HG03066 (cell line): ENCODE measurements at regions not wholly inside any gene's neighbourhood (a gene's known extent, or its start where the extent isn't known, plus 50 kb on each side); places are given as distances from the start of the nearest gene placed in this dataset.

Experiments used
- ATAC-seq: cut with Tn5 transposase; IDR thresholded peaks from one replicate; pipeline ENCODE4 v1.9.1; 2021; ENCODE audit warnings: low read depth; ENCODE audit not compliant: unreplicated experiment

- no peak for ATAC-seq
Measured at GRCh38 chr3:99503350-99503749, 135.0 kb upstream of the COL8A1 start.

DNA sequence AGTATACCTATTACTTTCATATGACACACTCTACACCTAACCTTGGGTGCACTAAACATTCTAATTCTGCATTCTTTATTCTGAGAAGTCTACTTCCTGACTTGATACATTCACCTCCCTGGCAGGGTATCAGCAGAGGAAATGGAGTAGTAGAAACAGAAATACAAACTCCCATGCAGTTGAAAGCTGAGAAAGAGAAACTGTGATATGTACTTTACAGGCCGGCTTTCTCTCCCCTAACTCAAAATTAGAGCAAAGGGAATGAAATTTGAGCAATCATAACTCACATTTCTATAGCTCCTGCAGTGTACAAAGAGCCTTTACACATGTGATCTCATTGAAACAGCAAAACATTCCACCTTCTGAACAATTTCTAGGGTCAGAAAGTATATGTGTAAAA lies 135.5 kb upstream of the COL8A1 start:
- no peak for ATAC-seq

DNA sequence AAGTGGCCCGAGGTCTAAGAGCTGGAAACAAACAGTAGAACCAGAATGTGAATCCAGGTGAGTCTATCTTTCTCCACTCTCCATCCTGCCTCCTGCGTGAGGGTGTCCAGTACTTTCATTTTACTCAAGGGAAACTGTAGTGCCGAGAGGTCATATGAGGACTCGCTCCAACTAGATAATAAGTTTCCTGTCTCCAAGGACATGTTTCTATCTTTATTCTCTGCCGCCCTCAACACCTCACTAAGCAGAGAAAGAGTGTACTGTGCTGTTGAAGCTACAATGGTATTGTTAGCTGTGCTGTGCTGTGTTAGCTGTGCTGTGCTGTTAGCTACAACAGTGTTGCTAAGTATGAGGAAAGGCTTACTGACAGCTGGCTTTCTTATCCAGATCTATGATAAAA lies 137.9 kb upstream of the COL8A1 start:
- no peak for ATAC-seq

DNA sequence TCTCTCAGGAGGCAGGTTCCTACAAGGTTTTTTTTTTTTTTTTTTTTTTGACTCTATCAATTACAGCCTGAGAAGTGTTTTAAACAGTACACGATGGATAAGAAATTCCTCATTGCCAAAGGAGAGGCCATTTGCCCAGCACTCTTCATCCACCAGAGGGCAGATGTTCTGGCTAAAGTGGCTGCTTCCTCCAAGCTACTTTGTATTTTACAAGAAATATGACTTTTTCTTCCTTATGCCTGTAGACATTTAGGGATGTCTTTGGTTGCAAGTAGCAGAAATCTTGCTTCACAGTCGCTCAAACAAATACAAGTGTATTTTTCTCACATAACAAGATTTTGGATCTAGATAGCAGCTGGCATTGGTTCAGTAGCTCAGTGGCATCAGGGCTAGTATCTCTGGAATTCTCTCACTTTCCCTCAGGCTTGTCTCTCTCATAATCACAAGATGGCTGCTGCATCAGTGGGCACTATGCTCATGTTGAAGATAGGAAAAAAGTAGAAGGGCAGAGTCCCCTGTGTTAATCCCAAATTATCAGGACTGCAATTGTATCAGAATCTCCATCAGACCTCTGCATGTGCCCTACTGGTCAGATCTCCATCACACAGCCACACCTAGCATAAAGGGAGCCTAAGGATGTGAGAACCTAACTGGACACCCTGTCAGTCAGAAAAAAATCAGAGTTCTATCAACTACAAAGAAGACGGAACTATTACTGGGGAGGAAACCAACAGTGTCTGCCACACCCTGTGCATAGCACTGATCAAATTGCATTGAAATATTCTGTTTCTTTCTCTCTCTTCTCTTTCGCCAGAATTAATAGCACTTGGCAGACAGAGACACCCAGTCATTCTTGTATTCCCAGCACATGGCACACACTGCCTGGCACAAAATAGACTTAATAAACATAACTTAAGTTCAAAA lies 138.9 kb upstream of the COL8A1 start:
- ATAC-seq: peak; percentile 60

DNA sequence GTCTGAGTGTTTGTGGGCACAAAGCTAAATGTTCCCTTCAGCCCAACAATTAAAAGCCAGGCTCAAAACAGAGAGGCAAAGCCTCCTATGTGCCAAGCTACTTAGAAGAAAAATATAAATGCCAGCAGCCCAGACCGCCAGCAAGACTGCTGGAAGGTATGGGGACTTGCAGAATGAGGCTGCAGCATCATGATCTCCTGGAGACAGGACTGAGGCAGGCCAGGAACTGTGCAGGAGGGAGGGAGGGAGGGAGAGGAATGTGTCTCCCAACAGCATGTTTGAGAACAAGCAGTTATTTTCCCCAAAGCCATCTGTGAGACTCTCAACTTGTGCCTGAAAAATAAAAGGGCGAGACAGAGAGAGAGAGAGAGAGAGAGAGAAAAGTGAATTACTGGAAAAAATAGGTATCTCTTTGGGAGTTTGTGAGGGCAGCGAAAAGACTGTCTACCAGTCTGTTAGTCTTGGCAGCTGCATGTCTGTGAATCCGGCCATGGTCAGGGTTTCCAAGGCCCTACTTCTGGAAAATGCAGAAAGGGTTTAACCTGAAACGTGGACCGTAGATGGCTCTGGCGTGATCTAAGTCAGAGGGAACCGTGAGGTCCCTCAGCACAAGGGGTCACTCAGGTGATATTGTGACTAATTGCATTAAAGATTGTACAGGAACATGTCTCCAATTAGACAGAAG lies 139.7 kb upstream of the COL8A1 start:
- peak; percentile 14 for ATAC-seq

- ATAC-seq: no peak
Measured at GRCh38 chr3:99487894-99488293, 150.5 kb upstream of the COL8A1 start.

DNA sequence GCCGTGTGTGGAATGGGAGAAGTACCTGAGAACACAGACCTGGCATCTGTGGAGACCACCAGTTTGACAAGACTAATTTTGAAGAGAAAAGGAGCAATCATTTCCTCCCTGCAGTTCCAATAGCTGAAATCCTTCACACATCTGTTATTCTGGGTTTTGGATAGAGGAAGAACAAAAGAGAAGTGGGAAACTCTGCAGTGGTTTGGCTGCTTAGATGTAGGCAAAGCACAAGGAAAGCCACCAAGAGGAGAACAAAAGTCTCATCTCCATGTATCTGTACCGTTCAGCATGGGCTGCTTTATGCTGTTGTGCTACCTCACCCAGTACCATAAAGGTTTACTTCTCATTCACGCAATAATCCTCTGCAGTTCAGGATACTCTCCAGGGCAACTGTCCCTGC lies 153.1 kb upstream of the COL8A1 start:
- ATAC-seq: no peak

DNA sequence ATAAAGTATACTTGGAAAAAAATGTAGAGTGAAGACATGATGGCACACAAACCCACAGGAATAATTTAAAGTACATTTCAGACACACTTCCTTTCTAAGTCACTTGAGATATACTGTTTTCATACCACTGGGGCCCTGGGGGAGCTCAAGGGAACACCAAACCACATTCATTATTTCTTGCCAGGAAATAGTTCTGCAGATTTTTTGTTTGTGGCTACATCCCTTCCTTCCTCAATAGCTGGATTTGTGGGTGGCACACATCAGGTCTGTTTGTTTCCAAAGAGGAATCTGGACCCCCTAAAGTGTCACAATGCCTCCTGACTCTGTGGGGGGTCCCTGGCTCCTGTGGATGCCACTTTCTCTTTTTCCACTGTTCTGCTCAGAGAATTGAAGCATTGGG lies 153.5 kb upstream of the COL8A1 start:
- no peak for ATAC-seq

DNA sequence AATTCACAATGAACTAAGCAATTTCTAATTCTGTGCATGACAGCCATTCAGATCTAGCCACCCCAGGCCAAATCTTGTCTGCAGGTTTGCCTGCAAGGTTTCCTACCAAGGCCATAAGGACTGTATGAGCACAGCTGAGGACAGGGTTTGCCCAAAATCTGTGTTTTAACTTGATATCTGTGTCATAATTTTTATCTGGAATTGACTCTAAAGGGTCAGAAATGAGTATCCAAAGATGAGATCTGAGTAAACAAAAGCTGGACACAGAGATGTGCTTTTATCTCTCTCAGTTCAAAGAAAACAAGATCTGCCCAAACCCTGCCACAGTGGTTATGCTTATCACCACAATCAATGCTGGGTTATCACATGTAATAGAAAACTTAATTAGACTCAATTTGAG lies 154.6 kb upstream of the COL8A1 start:
- no peak for ATAC-seq

DNA sequence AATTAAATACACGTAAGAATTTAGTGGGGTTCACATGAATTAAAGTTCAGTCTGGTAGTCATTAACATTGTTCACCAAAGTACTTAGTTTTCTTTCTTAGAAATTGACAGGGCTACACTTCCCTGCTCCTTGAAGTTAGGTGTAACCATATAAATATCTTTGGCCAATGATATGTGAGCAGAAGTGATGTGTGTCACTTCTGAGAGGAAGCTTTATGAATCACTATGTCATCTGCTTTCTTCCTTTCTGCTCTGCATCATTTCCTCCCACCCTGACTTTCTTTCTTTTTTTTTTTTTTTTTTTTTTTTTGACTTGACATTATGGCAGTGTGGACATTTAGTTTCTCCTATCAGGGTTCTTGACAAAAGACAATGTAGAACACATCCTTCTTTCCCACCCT lies 156.2 kb upstream of the COL8A1 start:
- no peak for ATAC-seq

- no peak for ATAC-seq
Measured at GRCh38 chr3:99481561-99481960, 156.8 kb upstream of the COL8A1 start.

DNA sequence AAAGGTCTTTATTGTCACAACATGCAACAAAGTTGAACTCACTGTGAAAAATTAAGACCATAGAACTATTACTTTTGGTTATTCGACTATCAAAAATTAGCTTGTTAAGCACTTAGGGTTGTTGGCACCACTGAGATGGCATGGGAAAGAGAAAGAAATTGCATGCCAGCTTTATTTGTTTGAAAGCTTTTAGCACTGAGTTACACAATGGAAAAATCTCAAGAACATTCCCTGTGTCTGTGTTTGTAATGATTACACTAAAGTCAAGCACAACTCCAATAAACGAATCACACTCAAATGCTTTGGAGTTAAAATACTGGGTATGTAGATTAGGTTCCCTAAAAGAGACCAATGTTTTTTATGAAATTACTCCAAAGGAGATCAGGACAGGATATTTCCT lies 158.6 kb upstream of the COL8A1 start:
- no peak for ATAC-seq

GRCh38 chr3:99477650-99478049 lies 160.7 kb upstream of the COL8A1 start:
- ATAC-seq: no peak

DNA sequence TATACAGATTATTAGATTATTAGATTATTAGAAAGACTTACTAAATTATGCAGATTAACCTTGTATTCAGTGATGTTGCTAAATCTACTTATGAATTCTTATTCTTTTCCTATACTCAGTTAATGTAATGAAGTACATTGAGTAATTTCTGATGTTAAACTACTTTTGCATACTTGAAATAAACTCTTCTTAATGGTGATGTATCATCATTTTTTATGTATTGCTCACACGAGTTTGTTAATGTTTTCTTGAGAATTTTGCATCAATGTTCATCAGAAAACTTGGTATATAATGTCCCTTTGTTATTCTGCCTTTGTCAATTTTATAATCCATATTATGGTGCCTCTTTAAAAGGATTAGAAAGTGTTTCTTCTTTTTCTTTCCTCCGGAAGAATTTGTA lies 163.2 kb upstream of the COL8A1 start:
- no peak for ATAC-seq

DNA sequence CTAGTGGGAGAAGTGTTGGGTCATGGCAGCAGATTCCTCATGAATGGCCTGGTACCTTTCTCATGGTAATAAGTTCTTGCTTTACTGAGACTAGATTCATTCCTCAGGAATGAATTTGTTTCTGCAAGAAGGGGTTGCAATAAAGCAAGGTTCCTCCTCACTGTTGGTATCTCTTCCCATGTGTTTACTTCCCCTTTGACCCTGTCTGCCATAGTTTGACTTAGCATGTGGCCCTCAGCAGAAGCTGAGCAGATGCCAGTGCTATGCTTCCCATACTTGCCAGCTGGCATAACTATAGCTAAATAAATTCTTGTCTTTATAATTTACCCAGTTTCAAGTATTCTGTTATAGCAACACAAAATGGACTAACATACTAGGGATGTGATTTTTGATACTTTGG lies 163.6 kb upstream of the COL8A1 start:
- no peak for ATAC-seq

DNA sequence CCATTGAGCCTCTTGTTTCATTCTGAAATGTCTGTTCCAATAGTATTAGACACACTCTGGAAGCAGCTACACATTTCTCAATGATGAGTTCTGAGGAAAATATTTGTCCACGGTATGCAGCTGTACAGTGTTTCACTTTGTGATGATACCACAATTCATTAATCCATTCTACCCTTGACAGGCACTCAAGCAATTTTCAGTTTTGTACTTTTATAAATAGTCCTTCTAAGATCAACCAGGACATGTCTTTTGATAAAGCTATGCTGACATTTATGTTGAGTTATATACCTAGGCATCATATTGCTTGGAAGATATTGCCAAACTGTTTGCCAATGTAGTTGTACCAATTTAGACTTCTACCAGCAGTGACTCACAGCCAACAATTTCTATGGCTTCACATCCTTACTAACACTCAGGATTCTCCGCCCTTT lies 165.1 kb upstream of the COL8A1 start:
- ATAC-seq: no peak

GRCh38 chr3:99472385-99472784 lies 166.0 kb upstream of the COL8A1 start:
- no peak for ATAC-seq

- ATAC-seq: no peak
Measured at GRCh38 chr3:99471353-99472323, 166.8 kb upstream of the COL8A1 start.

GRCh38 chr3:99470841-99471240 lies 167.6 kb upstream of the COL8A1 start:
- no peak for ATAC-seq

GRCh38 chr3:99468918-99469317 lies 169.5 kb upstream of the COL8A1 start:
- ATAC-seq: no peak

DNA sequence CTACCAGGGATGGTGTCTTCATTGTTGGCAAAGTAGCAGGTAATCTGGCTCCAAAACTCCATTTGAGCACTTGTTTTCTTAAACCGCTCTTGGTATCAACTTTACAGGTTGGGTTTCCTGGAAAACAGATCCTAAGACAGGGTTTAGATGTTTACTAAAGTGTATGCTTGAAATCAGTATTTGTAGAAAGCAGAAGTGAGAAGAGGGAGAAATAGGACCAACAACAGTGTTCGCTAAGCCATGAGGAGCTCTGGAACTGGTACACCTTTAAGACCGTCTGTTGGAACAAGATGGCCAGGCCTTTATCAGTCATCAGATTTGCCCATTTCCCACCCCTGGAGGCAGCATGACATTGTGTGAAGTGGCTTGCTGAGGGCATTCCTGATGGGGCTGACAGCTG lies 171.0 kb upstream of the COL8A1 start:
- ATAC-seq: no peak
